HCT116 (cell line): ENCODE measurements at regions not wholly inside any gene's neighbourhood (a gene's known extent, or its start where the extent isn't known, plus 50 kb on each side); places are given as distances from the start of the nearest gene placed in this dataset.

Experiments used
- ATAC-seq: fragments of 200-7000 bp; cut with Tn5 transposase; 2 replicates; pipeline ENCODE4 v1.9.1; 2020; ENCODE audit warnings: mild to moderate bottlenecking, moderate library complexity
- BruUV-seq: library from RNA; stranded (reverse); fragments of 400-500 nt; replicated peaks from 2 replicates; lab custom pipeline; 2021; lab: Mats Ljungman, UMichigan
- CTCF ChIA-PET: fragments of 300-600 bp; sonication (Branson Sonifier 250); formaldehyde crosslinking; loops from one replicate; lab custom pipeline; 2021; ENCODE audit warnings: antibody characterized with exemption; lab: Charles Lee
- POLR2A ChIA-PET: fragments of 300-600, 350-600 bp; sonication (Branson Sonifier 250); formaldehyde crosslinking; loops from one replicate; lab custom pipeline; 2021; ENCODE audit warnings: antibody characterized with exemption; lab: Charles Lee
- RAD21 ChIA-PET, 2 experiments: fragments of 300-600 bp; sonication (Branson Sonifier 250); formaldehyde crosslinking; loops; one replicate each; lab custom pipeline; 2023; ENCODE audit warnings: low total read pairs in 2 of 2; ENCODE audit not compliant: uncharacterized antibody in 2 of 2, unreplicated experiment in 2 of 2, low non-redundant PET in 1 of 2; lab: Charles Lee
- DNase-seq: peaks from one replicate; pipeline ENCODE4 v3.0.0-alpha.2; 2010; ENCODE audit warnings: low read depth, low spot score
- H2AFZ ChIP-seq: fragments of 200-600 bp; shearing (Covaris generic), sonication (generic); 2 replicates; pipeline ENCODE4 v1.6.1; 2017; ENCODE audit warnings: low read depth, mixed run types, mixed read lengths, antibody characterized with exemption, low read length; ENCODE audit not compliant: poor library complexity, severe bottlenecking
- H3K27ac ChIP-seq: 2 replicates; pipeline ENCODE4 v1.5.1; 2012; ENCODE audit warnings: low read depth, low read length
- H3K27me3 ChIP-seq: fragments of 200-600 bp; sonication (generic); 2 replicates; pipeline ENCODE4 v1.6.1; 2016; ENCODE audit warnings: mixed run types, low read length, mixed read lengths; ENCODE audit not compliant: insufficient read depth
- H3K36me3 ChIP-seq, 2 experiments: fragments of 200-500 bp in 1 of 2; fragments of 200-600 bp in 1 of 2; sonication (Bioruptor generic) in 1 of 2; sonication (generic) in 1 of 2; 2 replicates each; pipeline versions ENCODE4 v1.5.1 to v1.6.1; 2014 to 2016; ENCODE audit warnings: low read length in 2 of 2, inconsistent platforms in 1 of 2, mixed read lengths in 1 of 2, mixed run types in 1 of 2; ENCODE audit not compliant: insufficient read depth in 2 of 2, control insufficient read depth in 1 of 2
- H3K4me1 ChIP-seq, 2 experiments: fragments of 200-600 bp in 1 of 2; sonication (generic) in 1 of 2; 2 replicates each; pipeline versions ENCODE4 v1.5.1 to v1.6.1; 2012 to 2017; ENCODE audit warnings: low read length in 2 of 2, inconsistent platforms in 1 of 2, mild to moderate bottlenecking in 1 of 2, mixed read lengths in 1 of 2, mixed run types in 1 of 2, moderate library complexity in 1 of 2; ENCODE audit not compliant: insufficient read depth in 2 of 2, control insufficient read depth in 1 of 2
- H3K4me2 ChIP-seq: fragments of 200-600 bp; sonication (generic); 2 replicates; pipeline ENCODE4 v1.6.1; 2017; ENCODE audit warnings: mixed run types, low read length, mixed read lengths
- H3K4me3 ChIP-seq, 2 experiments: fragments of 200-600 bp in 1 of 2; sonication (generic) in 1 of 2; replicated peaks in 1 of 2; 2 replicates each; pipeline ENCODE4 v1.5.1; 2011 to 2016; ENCODE audit warnings: low read length in 2 of 2, control low read depth in 1 of 2, low read depth in 1 of 2, mild to moderate bottlenecking in 1 of 2, mixed read lengths in 1 of 2, mixed run types in 1 of 2
- H3K79me2 ChIP-seq: fragments of 200-600 bp; sonication (generic); 2 replicates; pipeline ENCODE4 v1.6.1; 2017; ENCODE audit warnings: mild to moderate bottlenecking, mixed run types, low read length, moderate library complexity, mixed read lengths; ENCODE audit not compliant: insufficient read depth
- H3K9ac ChIP-seq: fragments of 200-600 bp; sonication (generic); 2 replicates; pipeline ENCODE4 v1.6.1; 2016; ENCODE audit warnings: low read length, mixed read lengths
- H3K9me2 ChIP-seq: fragments of 200-600 bp; sonication (generic), shearing (Covaris generic); 2 replicates; pipeline ENCODE4 v1.6.1; 2017; ENCODE audit warnings: mixed run types, mild to moderate bottlenecking, moderate library complexity; ENCODE audit not compliant: insufficient read depth
- H3K9me3 ChIP-seq, 2 experiments: fragments of 200-500 bp in 1 of 2; fragments of 200-600 bp in 1 of 2; sonication (Bioruptor generic) in 1 of 2; sonication (generic) in 1 of 2; 2 replicates each; pipeline ENCODE4 v1.6.1; 2014 to 2017; ENCODE audit warnings: low read length in 2 of 2, mixed read lengths in 2 of 2, inconsistent platforms in 1 of 2, low read depth in 1 of 2, mild to moderate bottlenecking in 1 of 2, mixed run types in 1 of 2, moderate library complexity in 1 of 2; ENCODE audit not compliant: control insufficient read depth in 1 of 2, insufficient read depth in 1 of 2
- H4K20me1 ChIP-seq: fragments of 200-600 bp; sonication (generic), shearing (Covaris generic); 2 replicates; pipeline ENCODE4 v1.6.1; 2017; ENCODE audit warnings: mixed run types, mild to moderate bottlenecking, moderate library complexity; ENCODE audit not compliant: insufficient read depth
- EZH2phosphoT487 ChIP-seq: fragments of 200-600 bp; IDR thresholded peaks from 2 replicates; pipeline ENCODE4 v1.6.1; 2018; ENCODE audit warnings: antibody characterized with exemption, borderline replicate concordance
- POLR2A ChIP-seq: IDR thresholded peaks from 2 replicates; pipeline ENCODE4 v1.7.0; 2011; ENCODE audit warnings: borderline replicate concordance; ENCODE audit not compliant: insufficient read depth, insufficient read length; ENCODE audit errors: extremely low read depth
- POLR2AphosphoS5 ChIP-seq: IDR thresholded peaks from 2 replicates; pipeline ENCODE4 v1.6.1; 2011; ENCODE audit warnings: mild to moderate bottlenecking, low read depth, low read length, moderate library complexity
- SP1 ChIP-seq: IDR thresholded peaks from 2 replicates; pipeline ENCODE4 v1.6.1; 2012; ENCODE audit warnings: low read depth
- ZBTB33 ChIP-seq: IDR thresholded peaks from 2 replicates; pipeline ENCODE4 v1.6.1; 2011; ENCODE audit warnings: mild to moderate bottlenecking, low read length, moderate library complexity; ENCODE audit not compliant: insufficient replicate concordance; ENCODE audit errors: extremely low read depth
- ZFX ChIP-seq: fragments of 450-650 bp; IDR thresholded peaks from 2 replicates; pipeline ENCODE4 v1.6.1; 2017
- intact Hi-C: fragments of 100-400 bp; cut with micrococcal nuclease; formaldehyde crosslinking; loops from 2 replicates; pipeline ENCODE4 v1.10.0; 2022
- TF ChIP-seq, protein P1 (sequence below), 3 experiments: fragments of 200-600 bp in 1 of 3; sonication (generic) in 1 of 3; IDR thresholded peaks in 2 of 3; conservative IDR thresholded peaks in 1 of 3; 2 replicates each; pipeline ENCODE4 v1.5.1; 2012 to 2017; ENCODE audit warnings: low read depth in 2 of 3, low read length in 2 of 3, antibody characterized with exemption in 1 of 3, borderline replicate concordance in 1 of 3, control low read depth in 1 of 3, mild to moderate bottlenecking in 1 of 3, mixed read lengths in 1 of 3, mixed run types in 1 of 3, moderate library complexity in 1 of 3; ENCODE audit not compliant: insufficient read depth in 1 of 3

DNA sequence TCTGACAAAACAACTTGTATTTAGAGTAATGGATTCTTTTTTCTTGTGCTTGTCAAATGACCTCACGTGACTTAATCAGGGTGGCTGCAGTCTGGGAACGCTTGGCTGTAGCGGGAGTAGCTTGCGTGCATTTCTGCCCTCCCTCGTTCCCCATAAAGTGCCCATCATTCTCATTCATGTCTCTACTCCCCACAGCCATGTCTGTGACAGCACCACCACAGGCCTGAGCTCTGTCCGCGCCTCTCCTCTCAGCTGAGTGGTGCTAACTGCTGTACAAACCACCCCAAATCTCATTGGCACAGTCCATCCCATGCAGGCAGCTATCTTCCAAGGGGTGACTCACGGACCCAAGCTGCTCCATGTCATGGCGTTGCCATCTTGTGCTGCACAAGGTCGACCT lies 161.7 kb downstream of the TSN start:
- ATAC-seq (no peak), DNase-seq (no peak)
- Histone ChIP-seq H3K4me3 (no peak overlapping the region), H3K9me3 (no peaks in the 10 kb centered on the region), H3K9me2 (no peaks in the 10 kb centered on the region), H3K27ac (no peak overlapping the region), H2AFZ (no peak overlapping the region), H3K36me3 (no peaks in the 10 kb centered on the region), H3K79me2 (no peaks in the 10 kb centered on the region), H3K4me1 (no peaks in the 10 kb centered on the region)
- intact Hi-C loops, result no loop called here
- CTCF ChIA-PET, result interaction anchor here (1.6 kb wide), 1 partner anchor 20 kb away, joined by 4 read pairs; no protein-coding TSS in a partner anchor
- BruUV-seq, result no TSS peak
- no peak for TF ChIP-seq ZBTB33
- TF ChIP-seq, all 23 proteins: peak for 0
- Histone ChIP-seq H3K9ac (no peak overlapping the region), H4K20me1 (no peaks in the 10 kb centered on the region), H3K27me3 (peaks cover 15% of the 10 kb centered on the region), H3K4me2 (no peak overlapping the region)
- ChIA-PET POLR2A (no interaction called here), RAD21 (no interaction called here)

- Histone ChIP-seq H3K9me2 (no peaks in the 10 kb centered on the region), H2AFZ (no peak overlapping the region), H4K20me1 (no peaks in the 10 kb centered on the region), H3K9ac (no peak overlapping the region), H3K9me3 (no peaks in the 10 kb centered on the region), H3K4me3 (no peak overlapping the region), H3K4me2 (no peak overlapping the region), H3K4me1 (no peaks in the 10 kb centered on the region), H3K27ac (no peak overlapping the region), H3K36me3 (no peaks in the 10 kb centered on the region), H3K79me2 (no peaks in the 10 kb centered on the region), H3K27me3 (peaks cover 7% of the 10 kb centered on the region; the same call in 1 of the 2 replicates)
- intact Hi-C loops, result no loop called here
- DNase-seq (no peak), ATAC-seq (no peak)
- no TSS peak for BruUV-seq
- TF ChIP-seq EZH2phosphoT487 (no peak), ZFX (no peak), POLR2AphosphoS5 (no peak), POLR2A (no peak), SP1 (no peak)
- TF ChIP-seq, protein P1, sequence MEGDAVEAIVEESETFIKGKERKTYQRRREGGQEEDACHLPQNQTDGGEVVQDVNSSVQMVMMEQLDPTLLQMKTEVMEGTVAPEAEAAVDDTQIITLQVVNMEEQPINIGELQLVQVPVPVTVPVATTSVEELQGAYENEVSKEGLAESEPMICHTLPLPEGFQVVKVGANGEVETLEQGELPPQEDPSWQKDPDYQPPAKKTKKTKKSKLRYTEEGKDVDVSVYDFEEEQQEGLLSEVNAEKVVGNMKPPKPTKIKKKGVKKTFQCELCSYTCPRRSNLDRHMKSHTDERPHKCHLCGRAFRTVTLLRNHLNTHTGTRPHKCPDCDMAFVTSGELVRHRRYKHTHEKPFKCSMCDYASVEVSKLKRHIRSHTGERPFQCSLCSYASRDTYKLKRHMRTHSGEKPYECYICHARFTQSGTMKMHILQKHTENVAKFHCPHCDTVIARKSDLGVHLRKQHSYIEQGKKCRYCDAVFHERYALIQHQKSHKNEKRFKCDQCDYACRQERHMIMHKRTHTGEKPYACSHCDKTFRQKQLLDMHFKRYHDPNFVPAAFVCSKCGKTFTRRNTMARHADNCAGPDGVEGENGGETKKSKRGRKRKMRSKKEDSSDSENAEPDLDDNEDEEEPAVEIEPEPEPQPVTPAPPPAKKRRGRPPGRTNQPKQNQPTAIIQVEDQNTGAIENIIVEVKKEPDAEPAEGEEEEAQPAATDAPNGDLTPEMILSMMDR (IDR thresholded peaks at IDR 0.05 in 2 of 3, conservative IDR thresholded peaks at IDR 0.05 in 1 of 3; ENCODE audit: borderline replicate concordance in 1 of 3, insufficient read depth in 1 of 3, low read depth in 2 of 3, low read length in 2 of 3), result no peak
- CTCF ChIA-PET, result no interaction called here
- RAD21 ChIA-PET, result no interaction called here
- POLR2A ChIA-PET, result no interaction called here
Measured at GRCh38 chr2:121918231-121918630, 162.8 kb downstream of the TSN start.
